ENCODE measurements at regions not wholly inside any gene's neighbourhood (a gene's known extent, or its start where the extent isn't known, plus 50 kb on each side); places are given as distances from the start of the nearest gene placed in this dataset.

DNA sequence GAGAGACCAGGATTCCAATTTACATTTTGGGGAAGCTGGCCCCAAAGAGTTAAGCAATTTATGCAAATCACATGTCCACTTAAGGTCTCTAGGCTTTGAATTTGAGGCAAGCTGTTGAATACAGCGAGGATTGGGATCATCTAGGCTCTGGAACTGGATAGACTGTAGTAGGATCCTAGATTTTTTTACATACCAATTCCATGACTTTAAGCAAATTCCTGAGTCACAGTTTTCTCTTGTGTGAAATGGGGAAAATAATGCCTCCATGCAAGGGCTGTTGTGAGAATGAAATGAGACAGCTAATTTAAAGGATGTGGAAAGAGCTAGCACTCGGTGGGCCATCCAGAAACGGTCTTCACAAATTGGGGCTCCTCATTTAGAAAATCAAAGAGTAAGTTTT is 103.4 kb downstream of the MINAR1 start:
- TF ChIP-seq, protein P1, sequence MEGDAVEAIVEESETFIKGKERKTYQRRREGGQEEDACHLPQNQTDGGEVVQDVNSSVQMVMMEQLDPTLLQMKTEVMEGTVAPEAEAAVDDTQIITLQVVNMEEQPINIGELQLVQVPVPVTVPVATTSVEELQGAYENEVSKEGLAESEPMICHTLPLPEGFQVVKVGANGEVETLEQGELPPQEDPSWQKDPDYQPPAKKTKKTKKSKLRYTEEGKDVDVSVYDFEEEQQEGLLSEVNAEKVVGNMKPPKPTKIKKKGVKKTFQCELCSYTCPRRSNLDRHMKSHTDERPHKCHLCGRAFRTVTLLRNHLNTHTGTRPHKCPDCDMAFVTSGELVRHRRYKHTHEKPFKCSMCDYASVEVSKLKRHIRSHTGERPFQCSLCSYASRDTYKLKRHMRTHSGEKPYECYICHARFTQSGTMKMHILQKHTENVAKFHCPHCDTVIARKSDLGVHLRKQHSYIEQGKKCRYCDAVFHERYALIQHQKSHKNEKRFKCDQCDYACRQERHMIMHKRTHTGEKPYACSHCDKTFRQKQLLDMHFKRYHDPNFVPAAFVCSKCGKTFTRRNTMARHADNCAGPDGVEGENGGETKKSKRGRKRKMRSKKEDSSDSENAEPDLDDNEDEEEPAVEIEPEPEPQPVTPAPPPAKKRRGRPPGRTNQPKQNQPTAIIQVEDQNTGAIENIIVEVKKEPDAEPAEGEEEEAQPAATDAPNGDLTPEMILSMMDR (IDR thresholded peaks at IDR 0.05; ENCODE audit: unreplicated experiment): no peak
- Mint-ChIP-seq H3K4me1 (ENCODE audit: low read depth) (no peaks in the 10 kb centered on the region), H3K27ac (no peak overlapping the region), H3K4me3 (ENCODE audit: low read depth) (no peak overlapping the region), H3K36me3 (ENCODE audit: insufficient read depth) (no peaks in the 10 kb centered on the region), H3K9me3 (ENCODE audit: low read depth) (peaks cover 7% of the 10 kb centered on the region), H3K27me3 (peaks cover 7% of the 10 kb centered on the region)
- DNase-seq (ENCODE audit: low spot score, unreplicated experiment): no peak

DNA sequence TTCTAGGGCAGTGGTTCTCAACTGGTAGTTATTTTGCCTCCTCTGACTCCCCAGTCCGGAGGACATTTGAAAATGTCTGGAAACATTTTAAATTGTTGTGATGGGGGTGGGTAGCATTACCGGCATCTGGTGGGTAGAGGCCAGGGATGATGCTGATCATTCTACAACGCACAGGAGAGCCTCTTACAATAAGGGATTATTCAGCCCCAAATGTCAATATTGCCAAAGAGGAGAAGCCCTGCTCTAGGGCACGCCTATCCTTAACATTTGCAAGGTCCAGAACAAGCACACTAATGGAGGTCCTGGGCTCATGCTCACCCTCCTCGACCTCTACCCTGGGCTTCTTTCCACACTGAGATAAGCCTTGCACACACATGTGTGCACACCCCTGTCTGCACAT is 106.4 kb downstream of the MINAR1 start:
- H3K4me3 Mint-ChIP-seq (ENCODE audit: low read depth): no peak overlapping the region

DNA sequence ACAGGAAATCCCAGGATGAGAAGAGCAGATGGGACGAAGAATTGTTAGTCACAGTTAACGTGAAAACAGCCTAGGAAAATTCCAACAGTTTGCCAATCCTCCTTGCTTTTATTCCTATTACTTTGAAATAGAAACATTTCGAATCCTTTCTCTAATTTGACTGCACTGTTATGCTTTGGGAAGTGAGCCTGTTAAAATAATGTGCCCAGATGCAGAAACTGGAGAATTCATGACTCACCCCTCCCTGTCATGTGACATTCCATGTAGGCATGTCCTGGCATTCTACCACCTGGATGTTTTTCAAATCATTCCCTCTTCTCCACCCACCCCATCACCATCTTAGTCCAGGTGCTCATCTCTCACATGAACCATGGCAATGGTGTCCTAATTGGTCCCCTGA is 107.3 kb downstream of the MINAR1 start:
- DNase-seq (ENCODE audit: low spot score, unreplicated experiment): no peak
- Mint-ChIP-seq H3K4me1 (ENCODE audit: low read depth) (no peaks in the 10 kb centered on the region), H3K4me3 (ENCODE audit: low read depth) (no peak overlapping the region), H3K27me3 (peaks cover 3% of the 10 kb centered on the region), H3K9me3 (ENCODE audit: low read depth) (no peaks in the 10 kb centered on the region), H3K27ac (no peak overlapping the region), H3K36me3 (ENCODE audit: insufficient read depth) (no peaks in the 10 kb centered on the region)
- TF ChIP-seq, protein P1 (IDR thresholded peaks at IDR 0.05; ENCODE audit: unreplicated experiment): no peak

More for the DNA sequence above, 106.4 kb downstream of the MINAR1 start:
- no peak overlapping the region for H3K27ac Mint-ChIP-seq
- peaks cover 8% of the 10 kb centered on the region for H3K27me3 Mint-ChIP-seq
- H3K4me1 Mint-ChIP-seq (ENCODE audit: low read depth): no peaks in the 10 kb centered on the region
- no peaks in the 10 kb centered on the region for H3K9me3 Mint-ChIP-seq (ENCODE audit: low read depth)
- TF ChIP-seq, protein P1 (IDR thresholded peaks at IDR 0.05; ENCODE audit: unreplicated experiment): no peak
- no peaks in the 10 kb centered on the region for H3K36me3 Mint-ChIP-seq (ENCODE audit: insufficient read depth)
- no peak for DNase-seq (ENCODE audit: low spot score, unreplicated experiment)

DNA sequence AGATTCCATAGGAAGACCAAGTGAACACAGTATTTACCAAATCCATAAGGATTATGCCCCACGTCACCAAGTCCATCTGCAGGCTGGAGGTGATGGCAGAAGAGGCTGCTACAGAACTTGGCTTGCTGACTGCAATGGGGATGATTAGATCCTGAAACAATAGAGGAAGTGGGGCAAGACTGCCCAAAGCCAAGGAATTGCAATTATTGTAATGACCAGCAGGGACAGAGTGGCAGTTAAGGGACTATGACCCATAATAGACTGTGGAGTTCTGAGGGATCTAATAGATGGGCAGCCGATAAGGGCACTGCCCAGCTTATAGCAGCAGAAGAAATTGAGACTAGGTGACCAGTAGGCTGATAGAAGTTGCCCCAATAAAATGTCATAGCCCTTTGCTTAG is 108.4 kb downstream of the MINAR1 start:
- H3K27me3 Mint-ChIP-seq: peaks cover 6% of the 10 kb centered on the region
- DNase-seq (ENCODE audit: low spot score, unreplicated experiment): no peak
- H3K9me3 Mint-ChIP-seq (ENCODE audit: low read depth): no peaks in the 10 kb centered on the region
- TF ChIP-seq, protein P1 (IDR thresholded peaks at IDR 0.05; ENCODE audit: unreplicated experiment): peak; percentile 9
- no peak overlapping the region for H3K4me3 Mint-ChIP-seq (ENCODE audit: low read depth)
- H3K36me3 Mint-ChIP-seq (ENCODE audit: insufficient read depth): no peaks in the 10 kb centered on the region
- no peaks in the 10 kb centered on the region for H3K4me1 Mint-ChIP-seq (ENCODE audit: low read depth)
- H3K27ac Mint-ChIP-seq: no peak overlapping the region

DNA sequence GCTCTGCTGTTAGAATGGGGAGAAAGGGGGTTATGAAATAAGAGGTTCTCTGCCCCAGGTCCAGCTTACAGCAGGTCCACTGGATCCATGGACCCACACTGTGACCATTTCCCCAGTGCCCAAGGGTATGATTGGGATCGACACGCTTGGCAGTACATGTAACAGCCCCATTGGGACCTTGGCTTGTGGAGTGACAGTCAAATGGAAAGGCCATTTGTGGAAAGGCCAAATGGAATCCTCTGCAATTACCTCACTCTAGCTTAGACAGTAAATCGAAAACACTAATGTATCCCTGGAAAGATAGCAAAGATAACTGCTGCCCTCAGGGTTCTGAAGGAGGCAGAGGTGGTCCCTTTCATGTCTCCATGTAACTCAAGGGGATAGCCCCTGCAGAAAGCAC is 109.1 kb downstream of the MINAR1 start:
- TF ChIP-seq, protein P1 (IDR thresholded peaks at IDR 0.05; ENCODE audit: unreplicated experiment): no peak
- no peaks in the 10 kb centered on the region for H3K9me3 Mint-ChIP-seq (ENCODE audit: low read depth)
- H3K27ac Mint-ChIP-seq: no peak overlapping the region
- no peak for DNase-seq (ENCODE audit: low spot score, unreplicated experiment)
- no peak overlapping the region for H3K4me3 Mint-ChIP-seq (ENCODE audit: low read depth)
- H3K4me1 Mint-ChIP-seq (ENCODE audit: low read depth): no peaks in the 10 kb centered on the region
- no peaks in the 10 kb centered on the region for H3K36me3 Mint-ChIP-seq (ENCODE audit: insufficient read depth)
- H3K27me3 Mint-ChIP-seq: peaks cover 7% of the 10 kb centered on the region

Measured in progenitor cell of endocrine pancreas (in vitro differentiated cells).